ENCODE measurements at regions not wholly inside any gene's neighbourhood (a gene's known extent, or its start where the extent isn't known, plus 50 kb on each side); places are given as distances from the start of the nearest gene placed in this dataset.
"Not testable (repeated sequence)": the region's sequence is repeated elsewhere in the genome, so short reads cannot be mapped to it uniquely, and the experiment has no call there.

- DNase-seq, result no peak
These were observed 443.7 kb upstream of the GRM3 start for GRCh38 chr7:86199881-86200614.

GRCh38 chr7:86190351-86190750 is 453.4 kb upstream of the GRM3 start:
- DNase-seq, result no peak

- no peak for DNase-seq
These were observed 462.2 kb upstream of the GRM3 start for GRCh38 chr7:86181474-86181873.

GRCh38 chr7:86164827-86165226 is 478.9 kb upstream of the GRM3 start:
- no peak for DNase-seq

- DNase-seq, result no peak
These were observed 485.6 kb upstream of the GRM3 start for GRCh38 chr7:86158111-86158510.

- DNase-seq, result no peak
These were observed 488.1 kb upstream of the GRM3 start for GRCh38 chr7:86155623-86156022.

GRCh38 chr7:86152926-86153325 is 490.8 kb upstream of the GRM3 start:
- DNase-seq, result no peak

GRCh38 chr7:86149024-86149665 is 494.6 kb upstream of the GRM3 start:
- DNase-seq, result no peak

- DNase-seq, result no peak
These were observed 495.2 kb upstream of the GRM3 start for GRCh38 chr7:86148501-86148900.

- DNase-seq, result no peak
These were observed 506.4 kb upstream of the GRM3 start for GRCh38 chr7:86137343-86137742.

GRCh38 chr7:86130268-86130667 is 513.4 kb upstream of the GRM3 start:
- no peak for DNase-seq

GRCh38 chr7:86123476-86123875 is 520.2 kb upstream of the GRM3 start:
- no peak for DNase-seq

GRCh38 chr7:86094166-86094669 is 549.5 kb upstream of the GRM3 start:
- DNase-seq, result no peak

GRCh38 chr7:86091369-86091768 is 552.3 kb upstream of the GRM3 start:
- no peak for DNase-seq

GRCh38 chr7:86089455-86089854 is 554.3 kb upstream of the GRM3 start:
- DNase-seq, result no peak

GRCh38 chr7:86064572-86064971 is 579.1 kb upstream of the GRM3 start:
- not testable (repeated sequence) for DNase-seq

- DNase-seq, result no peak
These were observed 585.1 kb upstream of the GRM3 start for GRCh38 chr7:86058649-86059048.

- DNase-seq, result no peak
These were observed 592.8 kb upstream of the GRM3 start for GRCh38 chr7:86050918-86051317.

- DNase-seq, result no peak
These were observed 593.8 kb upstream of the GRM3 start for GRCh38 chr7:86049910-86050309.

- DNase-seq, result not testable (repeated sequence)
These were observed 598.5 kb upstream of the GRM3 start for GRCh38 chr7:86045197-86045596.

GRCh38 chr7:86025807-86026206 is 617.9 kb upstream of the GRM3 start:
- no peak for DNase-seq

GRCh38 chr7:86013662-86014061 is 630.0 kb upstream of the GRM3 start:
- no peak for DNase-seq

- no peak for DNase-seq
These were observed 630.7 kb upstream of the GRM3 start for GRCh38 chr7:86012971-86013370.

GRCh38 chr7:86008898-86009297 is 634.8 kb upstream of the GRM3 start:
- no peak for DNase-seq

GRCh38 chr7:86006909-86007308 is 636.8 kb upstream of the GRM3 start:
- DNase-seq, result no peak

Measured in right forelimb (tissue), 1 donor.